ENCODE measurements at regions not wholly inside any gene's neighbourhood (a gene's known extent, or its start where the extent isn't known, plus 50 kb on each side); places are given as distances from the start of the nearest gene placed in this dataset.

- DNase-seq: no peak
Observed at GRCh38 chr3:144643771-144644198, 672.2 kb downstream of the DIPK2A start.

GRCh38 chr3:144645300-144645699, 673.7 kb downstream of the DIPK2A start:
- WGBS, 2 donors: 55 to 63% methylated on average over 1 of the region's 1 CpG
- TF ChIP-seq CTCF (IDR thresholded peaks at IDR 0.05): no peak
- no peak for TF ChIP-seq POLR2A (IDR thresholded peaks at IDR 0.05)
- Histone ChIP-seq H3K4me3 (no peak overlapping the region), H3K9me3 (no peaks in the 10 kb centered on the region), H3K4me1 (no peaks in the 10 kb centered on the region), H3K27ac (no peak overlapping the region), H3K36me3 (ENCODE audit: low read depth, missing control alignments) (no peaks in the 10 kb centered on the region), H3K27me3 (no peaks in the 10 kb centered on the region)
- intact Hi-C loops (cut with DNase I; ENCODE audit: low total_unique reads): no loop called here
- no peak for DNase-seq

More at GRCh38 chr3:144643771-144644198, 672.2 kb downstream of the DIPK2A start:
- Histone ChIP-seq H3K27ac (no peak overlapping the region), H3K4me3 (no peak overlapping the region), H3K36me3 (ENCODE audit: low read depth, missing control alignments) (no peaks in the 10 kb centered on the region), H3K4me1 (no peaks in the 10 kb centered on the region), H3K9me3 (no peaks in the 10 kb centered on the region), H3K27me3 (no peaks in the 10 kb centered on the region)
- TF ChIP-seq CTCF (IDR thresholded peaks at IDR 0.05): no peak
- no peak for TF ChIP-seq POLR2A (IDR thresholded peaks at IDR 0.05)
- 32 to 40% methylated on average over 3 of the region's 3 CpGs for WGBS, 2 donors
- intact Hi-C loops (cut with DNase I; ENCODE audit: low total_unique reads): no loop called here

- Histone ChIP-seq H3K4me1 (no peaks in the 10 kb centered on the region), H3K36me3 (ENCODE audit: low read depth, missing control alignments) (no peaks in the 10 kb centered on the region), H3K9me3 (no peaks in the 10 kb centered on the region), H3K27ac (no peak overlapping the region), H3K4me3 (no peak overlapping the region), H3K27me3 (no peaks in the 10 kb centered on the region)
- 59 to 82% methylated on average over 5 of the region's 5 CpGs for WGBS, 2 donors
- TF ChIP-seq CTCF (IDR thresholded peaks at IDR 0.05) (no peak), POLR2A (IDR thresholded peaks at IDR 0.05) (no peak)
- DNase-seq: no peak
- intact Hi-C loops (cut with DNase I; ENCODE audit: low total_unique reads): no loop called here
Observed at GRCh38 chr3:144650380-144650779, 678.8 kb downstream of the DIPK2A start.

- TF ChIP-seq POLR2A (IDR thresholded peaks at IDR 0.05) (no peak), CTCF (IDR thresholded peaks at IDR 0.05) (no peak)
- Histone ChIP-seq H3K4me1 (no peaks in the 10 kb centered on the region), H3K36me3 (ENCODE audit: low read depth, missing control alignments) (no peaks in the 10 kb centered on the region), H3K27me3 (no peaks in the 10 kb centered on the region), H3K4me3 (no peak overlapping the region), H3K9me3 (no peaks in the 10 kb centered on the region), H3K27ac (no peak overlapping the region)
- DNase-seq: no peak
- intact Hi-C loops (cut with DNase I; ENCODE audit: low total_unique reads): no loop called here
- 74 to 85% methylated on average over 2 of the region's 2 CpGs for WGBS, 2 donors
Observed at GRCh38 chr3:144652573-144652972, 681.0 kb downstream of the DIPK2A start.

GRCh38 chr3:144655423-144655822, 683.8 kb downstream of the DIPK2A start:
- no peaks in the 10 kb centered on the region for H3K27me3 ChIP-seq
- no peak for DNase-seq
- H3K36me3 ChIP-seq (ENCODE audit: low read depth, missing control alignments): no peaks in the 10 kb centered on the region
- H3K27ac ChIP-seq: no peak overlapping the region
- 66 to 75% methylated on average over 1 of the region's 1 CpG for WGBS, 2 donors
- TF ChIP-seq CTCF (IDR thresholded peaks at IDR 0.05) (no peak), POLR2A (IDR thresholded peaks at IDR 0.05) (no peak)
- H3K9me3 ChIP-seq: no peaks in the 10 kb centered on the region
- no peaks in the 10 kb centered on the region for H3K4me1 ChIP-seq
- intact Hi-C loops (cut with DNase I; ENCODE audit: low total_unique reads): no loop called here
- no peak overlapping the region for H3K4me3 ChIP-seq
